GM12865 (cell line): ENCODE measurements at regions not wholly inside any gene's neighbourhood (a gene's known extent, or its start where the extent isn't known, plus 50 kb on each side); places are given as distances from the start of the nearest gene placed in this dataset.

Experiments used
- DNase-seq: peaks from one replicate; pipeline ENCODE4 v3.0.0; 2010; ENCODE audit warnings: low read depth
- H3K4me3 ChIP-seq: 2 replicates; pipeline ENCODE4 v1.5.1; 2011; ENCODE audit warnings: mild to moderate bottlenecking, low read depth, low read length, control low read depth
- CTCF ChIP-seq: IDR thresholded peaks from 2 replicates; pipeline ENCODE4 v1.5.1; 2011; ENCODE audit warnings: low read length, control low read depth, low read depth, inconsistent platforms; ENCODE audit not compliant: insufficient read depth; ENCODE audit errors: missing control alignments

DNA sequence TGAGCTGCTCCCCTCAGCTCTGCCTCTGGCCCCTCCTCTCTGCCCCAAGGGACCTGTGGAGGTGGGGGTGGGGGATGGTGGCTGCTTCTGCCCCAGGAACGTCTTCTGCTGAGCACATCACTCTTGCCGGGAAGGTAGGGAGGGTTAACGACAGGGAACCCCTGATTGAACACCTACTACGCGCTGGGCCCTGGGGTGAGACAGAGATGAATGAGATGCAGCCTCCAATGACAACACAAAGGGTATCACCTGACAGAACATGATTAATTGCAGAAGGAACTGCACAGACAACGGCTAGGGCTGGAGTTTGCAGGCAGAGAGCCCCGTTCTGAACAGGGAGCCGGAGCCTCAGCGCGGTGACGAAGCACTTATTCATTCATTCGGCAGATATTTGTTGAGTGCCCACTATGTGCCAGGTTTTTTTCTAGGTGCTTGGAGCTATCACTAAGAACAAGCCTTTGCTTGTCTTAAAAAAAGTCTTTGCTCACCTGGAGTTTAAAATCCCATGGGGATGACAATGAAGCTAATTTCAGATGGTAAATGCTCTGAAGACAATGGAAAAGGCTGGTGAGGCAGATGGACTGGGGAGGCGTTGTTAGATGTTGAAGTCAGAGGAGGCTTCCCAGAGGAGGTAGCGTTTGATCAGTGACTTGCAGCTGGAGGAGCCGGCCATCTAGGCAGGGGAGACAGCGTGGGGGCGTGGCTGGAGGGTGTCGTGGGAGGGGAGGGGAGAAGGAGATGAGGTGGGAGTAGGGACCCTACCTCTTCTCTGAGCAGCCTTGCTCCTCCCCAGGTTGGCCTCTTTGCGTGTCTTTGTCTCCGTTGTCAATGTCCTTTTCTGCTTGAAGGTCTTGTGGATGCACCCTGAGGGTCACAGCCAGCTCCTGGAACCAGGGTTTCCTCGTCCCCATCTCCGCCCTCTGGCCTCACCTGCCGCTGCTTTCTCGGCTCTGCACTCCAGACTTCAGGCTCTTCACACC lies 103.1 kb upstream of the CSF3R start:
- DNase-seq: no peak
- TF ChIP-seq CTCF: no peak
- no peak overlapping the region for H3K4me3 ChIP-seq

GRCh38 chr1:36584874-36585453 lies 102.3 kb upstream of the CSF3R start:
- TF ChIP-seq CTCF: no peak
- no peak overlapping the region for H3K4me3 ChIP-seq
- DNase-seq: no peak

DNA sequence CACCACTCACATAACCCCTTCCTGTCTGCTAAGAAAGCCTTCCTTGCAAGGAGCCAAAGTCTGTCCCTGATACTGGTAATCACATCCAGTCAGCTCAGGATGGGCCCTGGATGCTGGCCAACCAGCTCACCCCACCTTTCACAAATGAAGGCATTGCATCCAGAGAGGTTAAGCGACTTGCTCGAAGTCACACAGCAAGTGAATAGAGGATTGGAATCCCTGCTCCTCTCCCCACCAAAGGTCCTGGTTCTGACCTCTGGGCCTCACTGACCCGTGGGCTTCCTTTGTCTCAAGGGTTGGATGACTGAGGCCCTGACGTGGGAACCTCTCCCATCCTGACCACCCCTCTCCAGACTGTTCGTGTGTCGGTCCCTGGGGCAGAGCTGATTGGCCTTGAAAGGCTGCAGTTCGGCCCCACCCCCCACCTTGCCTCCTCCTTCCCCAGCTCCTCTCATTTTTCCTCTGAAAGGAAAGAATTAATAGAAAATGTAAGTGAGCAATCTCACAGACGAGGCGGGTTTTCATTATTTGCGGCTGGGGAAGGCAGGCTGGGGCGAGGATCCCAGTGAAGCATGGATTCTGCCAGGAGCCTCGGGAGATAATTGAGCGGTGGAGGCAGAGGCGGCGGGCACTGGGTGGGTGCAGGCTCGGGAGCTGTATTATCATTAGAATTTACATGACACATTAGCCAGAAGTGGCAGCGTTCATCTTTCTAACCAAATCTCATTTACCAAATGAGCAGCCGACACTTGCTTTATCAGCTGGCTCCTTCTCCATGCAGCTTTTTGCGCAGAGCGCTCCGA lies 101.5 kb upstream of the CSF3R start:
- TF ChIP-seq CTCF: no peak
- no peak overlapping the region for H3K4me3 ChIP-seq
- DNase-seq: no peak

- H3K4me3 ChIP-seq: no peak overlapping the region
- DNase-seq: no peak
- TF ChIP-seq CTCF: no peak
Observed at GRCh38 chr1:36583080-36583479, 100.4 kb upstream of the CSF3R start.

GRCh38 chr1:36582066-36582755 lies 99.5 kb upstream of the CSF3R start:
- H3K4me3 ChIP-seq: no peak overlapping the region
- DNase-seq: no peak
- no peak for TF ChIP-seq CTCF

- TF ChIP-seq CTCF: no peak
- DNase-seq: no peak
- no peak overlapping the region for H3K4me3 ChIP-seq
Observed at GRCh38 chr1:36580524-36580923, 97.8 kb upstream of the CSF3R start.
